OCI-LY1 (cell line): ENCODE measurements at regions not wholly inside any gene's neighbourhood (a gene's known extent, or its start where the extent isn't known, plus 50 kb on each side); places are given as distances from the start of the nearest gene placed in this dataset.

Experiments used
- EZH2 ChIP-seq: fragments of 200-600 bp; sonication (generic), shearing (Covaris generic); IDR thresholded peaks from 2 replicates; pipeline ENCODE4 v1.8.0; 2017; ENCODE audit warnings: borderline replicate concordance, mixed run types, mild to moderate bottlenecking, antibody characterized with exemption, low read length, moderate library complexity, mixed read lengths
- TF ChIP-seq, protein P1 (sequence below): fragments of 200-600 bp; sonication (generic), shearing (Covaris generic); IDR thresholded peaks from 2 replicates; pipeline ENCODE4 v1.5.1; 2017; ENCODE audit warnings: mild to moderate bottlenecking, antibody characterized with exemption, low read length, moderate library complexity, mixed read lengths

- TF ChIP-seq, protein P1, sequence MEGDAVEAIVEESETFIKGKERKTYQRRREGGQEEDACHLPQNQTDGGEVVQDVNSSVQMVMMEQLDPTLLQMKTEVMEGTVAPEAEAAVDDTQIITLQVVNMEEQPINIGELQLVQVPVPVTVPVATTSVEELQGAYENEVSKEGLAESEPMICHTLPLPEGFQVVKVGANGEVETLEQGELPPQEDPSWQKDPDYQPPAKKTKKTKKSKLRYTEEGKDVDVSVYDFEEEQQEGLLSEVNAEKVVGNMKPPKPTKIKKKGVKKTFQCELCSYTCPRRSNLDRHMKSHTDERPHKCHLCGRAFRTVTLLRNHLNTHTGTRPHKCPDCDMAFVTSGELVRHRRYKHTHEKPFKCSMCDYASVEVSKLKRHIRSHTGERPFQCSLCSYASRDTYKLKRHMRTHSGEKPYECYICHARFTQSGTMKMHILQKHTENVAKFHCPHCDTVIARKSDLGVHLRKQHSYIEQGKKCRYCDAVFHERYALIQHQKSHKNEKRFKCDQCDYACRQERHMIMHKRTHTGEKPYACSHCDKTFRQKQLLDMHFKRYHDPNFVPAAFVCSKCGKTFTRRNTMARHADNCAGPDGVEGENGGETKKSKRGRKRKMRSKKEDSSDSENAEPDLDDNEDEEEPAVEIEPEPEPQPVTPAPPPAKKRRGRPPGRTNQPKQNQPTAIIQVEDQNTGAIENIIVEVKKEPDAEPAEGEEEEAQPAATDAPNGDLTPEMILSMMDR, result no peak
- no peak for TF ChIP-seq EZH2
Observed at GRCh38 chr4:29199485-29199884, 1520.7 kb upstream of the PCDH7 start.
